Activated CD8-positive, alpha-beta T cell treated with anti-CD3 and anti-CD28 coated beads for 36 hours (primary cell): ENCODE measurements at regions not wholly inside any gene's neighbourhood (a gene's known extent, or its start where the extent isn't known, plus 50 kb on each side); places are given as distances from the start of the nearest gene placed in this dataset.
"Not testable (repeated sequence)": the region's sequence is repeated elsewhere in the genome, so short reads cannot be mapped to it uniquely, and the experiment has no call there.

Experiments
- ATAC-seq: fragments of 200-7000 bp; cut with Tn5 transposase; one replicate; pipeline ENCODE4 v1.10.0; 2021; ENCODE audit warnings: mild to moderate bottlenecking, moderate library complexity
- CTCF ChIA-PET: fragments of 350-600 bp; sonication (Branson Sonifier 250); formaldehyde crosslinking; loops from one replicate; lab custom pipeline; 2021; ENCODE audit warnings: antibody characterized with exemption; lab: Charles Lee
- POLR2A ChIA-PET: fragments of 350-600 bp; sonication (Branson Sonifier 250); formaldehyde crosslinking; loops from one replicate; lab custom pipeline; 2021; ENCODE audit warnings: antibody characterized with exemption; lab: Charles Lee
- DNase-seq: peaks from one replicate; pipeline ENCODE4 v3.0.0-alpha.2; 2020
- H3K27ac Mint-ChIP-seq: one replicate; pipeline ENCODE4 v1.8.0; 2021; ENCODE audit warnings: mild to moderate bottlenecking, mixed read lengths
- H3K27me3 Mint-ChIP-seq: one replicate; pipeline ENCODE4 v1.8.0; 2021; ENCODE audit warnings: mixed read lengths
- H3K36me3 Mint-ChIP-seq: one replicate; pipeline ENCODE4 v1.8.0; 2021; ENCODE audit warnings: low read depth, mixed read lengths
- H3K4me1 Mint-ChIP-seq: one replicate; pipeline ENCODE4 v1.8.0; 2021; ENCODE audit warnings: low read depth, mixed read lengths
- H3K4me3 Mint-ChIP-seq: one replicate; pipeline ENCODE4 v1.8.0; 2021; ENCODE audit warnings: mild to moderate bottlenecking, moderate library complexity, mixed read lengths
- H3K9me3 Mint-ChIP-seq: one replicate; pipeline ENCODE4 v1.8.0; 2021; ENCODE audit warnings: mixed read lengths
- CTCF ChIP-seq: fragments of 200-600 bp; IDR thresholded peaks from one replicate; pipeline ENCODE4 v1.8.0; 2022; ENCODE audit warnings: antibody characterized with exemption, mild to moderate bottlenecking
- intact Hi-C: fragments of 100-400 bp; cut with micrococcal nuclease; formaldehyde crosslinking; loops from one replicate; pipeline ENCODE4 v1.10.0; 2022

GRCh38 chr10:3656214-3656613, 128.8 kb downstream of the KLF6 start:
- H3K9me3 Mint-ChIP-seq = no peaks in the 10 kb centered on the region
- no peak for TF ChIP-seq CTCF
- DNase-seq = no peak
- no peak overlapping the region for H3K4me3 Mint-ChIP-seq
- intact Hi-C loops = no loop called here
- H3K4me1 Mint-ChIP-seq = peaks cover 19% of the 10 kb centered on the region
- ChIA-PET CTCF (interaction anchor here (0.7 to 1.2 kb wide), 3 partner anchors 10 to 278 kb away, joined by 3 to 4 read pairs (median 3); no protein-coding TSS in a partner anchor), POLR2A (interaction anchor here (0.6 to 1.5 kb wide), 3 partner anchors 9 to 119 kb away, joined by 3 read pairs; no protein-coding TSS in a partner anchor)
- no peak overlapping the region for H3K27ac Mint-ChIP-seq
- ATAC-seq = no peak
- peaks cover 26% of the 10 kb centered on the region for H3K27me3 Mint-ChIP-seq
- H3K36me3 Mint-ChIP-seq = no peaks in the 10 kb centered on the region

GRCh38 chr10:3655528-3655927, 129.5 kb downstream of the KLF6 start:
- intact Hi-C loops = no loop called here
- DNase-seq (no peak), ATAC-seq (peak; percentile 51)
- no peak overlapping the region for H3K27ac Mint-ChIP-seq
- TF ChIP-seq CTCF = no peak
- peaks cover 19% of the 10 kb centered on the region for H3K4me1 Mint-ChIP-seq
- H3K27me3 Mint-ChIP-seq = peaks cover 26% of the 10 kb centered on the region
- H3K36me3 Mint-ChIP-seq = no peaks in the 10 kb centered on the region
- H3K4me3 Mint-ChIP-seq = no peak overlapping the region
- POLR2A ChIA-PET = interaction anchor here (1.2 to 1.5 kb wide), 2 partner anchors 10 to 120 kb away, joined by 3 read pairs; no protein-coding TSS in a partner anchor
- H3K9me3 Mint-ChIP-seq = no peaks in the 10 kb centered on the region
- CTCF ChIA-PET = interaction anchor here (0.9 to 1.2 kb wide), 2 partner anchors 33 to 279 kb away, joined by 3 to 4 read pairs; no protein-coding TSS in a partner anchor

GRCh38 chr10:3654980-3655379, 130.0 kb downstream of the KLF6 start:
- Mint-ChIP-seq H3K27ac (no peak overlapping the region), H3K9me3 (no peaks in the 10 kb centered on the region)

GRCh38 chr10:3654496-3654895, 130.5 kb downstream of the KLF6 start:
- Mint-ChIP-seq H3K27ac (no peak overlapping the region), H3K9me3 (no peaks in the 10 kb centered on the region), H3K27me3 (peaks cover 26% of the 10 kb centered on the region), H3K36me3 (no peaks in the 10 kb centered on the region), H3K4me3 (no peak overlapping the region), H3K4me1 (peaks cover 19% of the 10 kb centered on the region)
- intact Hi-C loops = no loop called here
- ChIA-PET POLR2A (no interaction called here), CTCF (no interaction called here)
- DNase-seq (no peak), ATAC-seq (no peak)
- no peak for TF ChIP-seq CTCF

More at GRCh38 chr10:3654980-3655379, 130.0 kb downstream of the KLF6 start:
- CTCF ChIA-PET = no interaction called here
- peaks cover 26% of the 10 kb centered on the region for H3K27me3 Mint-ChIP-seq
- ATAC-seq (no peak), DNase-seq (no peak)
- intact Hi-C loops = no loop called here
- H3K4me3 Mint-ChIP-seq = no peak overlapping the region
- TF ChIP-seq CTCF = no peak
- peaks cover 19% of the 10 kb centered on the region for H3K4me1 Mint-ChIP-seq
- POLR2A ChIA-PET = interaction anchor here (1.5 kb wide), 1 partner anchor 10 kb away, joined by 3 read pairs; no protein-coding TSS in a partner anchor
- no peaks in the 10 kb centered on the region for H3K36me3 Mint-ChIP-seq

- TF ChIP-seq CTCF = peak; percentile 22
- CTCF ChIA-PET = interaction anchor here (1.2 kb wide), 1 partner anchor 1003 kb away, joined by 3 read pairs; no protein-coding TSS in a partner anchor
- Mint-ChIP-seq H3K4me3 (peak overlapping the region; percentile 45), H3K27me3 (peaks cover 27% of the 10 kb centered on the region), H3K4me1 (peaks cover 19% of the 10 kb centered on the region)
- intact Hi-C loops, H3K9me3 Mint-ChIP-seq, H3K27ac Mint-ChIP-seq, H3K36me3 Mint-ChIP-seq, ATAC-seq, DNase-seq, POLR2A ChIA-PET: not testable (repeated sequence)
These were observed 131.7 kb downstream of the KLF6 start for GRCh38 chr10:3653303-3653702.
